ENCODE measurements at regions not wholly inside any gene's neighbourhood (a gene's known extent, or its start where the extent isn't known, plus 50 kb on each side); places are given as distances from the start of the nearest gene placed in this dataset.

GRCh38 chr17:71337938-71338337 is 782.9 kb upstream of the SOX9 start:
- in situ Hi-C loops (cut with HindIII; ENCODE audit: low pct_ligation_motif_present, low pct_unique_long_range_greater_than_20kb, low sequenced_read_pairs), result no loop called here
- no peak for DNase-seq

DNA sequence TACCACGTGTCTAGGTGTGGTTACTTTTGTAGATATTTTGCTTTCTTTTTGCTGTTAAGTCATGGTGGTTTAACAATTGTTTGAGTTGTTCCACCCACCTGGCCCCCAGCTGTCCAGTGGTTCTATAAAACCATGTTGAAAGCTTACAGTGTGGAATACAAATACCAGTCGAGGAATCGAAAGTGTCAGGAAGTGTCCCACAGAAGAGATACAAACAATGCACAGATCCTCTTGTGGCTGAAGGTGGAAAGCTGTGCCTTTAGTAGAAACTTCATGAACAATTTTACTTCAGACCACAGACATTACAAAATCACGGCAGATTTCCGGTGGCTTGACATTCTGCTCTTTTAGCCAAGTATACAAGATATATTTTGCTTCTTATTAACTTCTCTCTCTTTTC is 782.4 kb upstream of the SOX9 start:
- in situ Hi-C loops (cut with HindIII; ENCODE audit: low pct_ligation_motif_present, low pct_unique_long_range_greater_than_20kb, low sequenced_read_pairs), result no loop called here
- DNase-seq, result no peak

- in situ Hi-C loops (cut with HindIII; ENCODE audit: low pct_ligation_motif_present, low pct_unique_long_range_greater_than_20kb, low sequenced_read_pairs), result no loop called here
- DNase-seq, result no peak
Observed at GRCh38 chr17:71339206-71339605, 781.6 kb upstream of the SOX9 start.

DNA sequence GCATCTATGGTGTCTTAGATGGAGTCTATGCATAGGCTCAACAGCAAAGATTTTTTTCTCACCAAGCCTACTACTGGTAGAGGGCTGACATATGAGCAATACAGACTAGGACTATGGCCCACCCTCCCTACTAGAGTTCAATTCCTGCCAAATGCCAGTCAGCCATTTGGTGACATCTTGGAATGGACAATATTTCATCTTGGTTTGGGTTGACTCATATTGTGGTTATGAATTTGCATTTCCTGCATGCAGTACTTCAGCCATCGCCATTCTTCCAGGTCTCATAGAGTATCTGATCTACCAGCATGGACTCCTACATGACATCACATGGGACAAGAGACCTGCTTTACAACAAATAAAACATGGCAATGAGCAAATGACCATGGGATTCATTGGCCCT is 778.1 kb upstream of the SOX9 start:
- no peak for DNase-seq

DNA sequence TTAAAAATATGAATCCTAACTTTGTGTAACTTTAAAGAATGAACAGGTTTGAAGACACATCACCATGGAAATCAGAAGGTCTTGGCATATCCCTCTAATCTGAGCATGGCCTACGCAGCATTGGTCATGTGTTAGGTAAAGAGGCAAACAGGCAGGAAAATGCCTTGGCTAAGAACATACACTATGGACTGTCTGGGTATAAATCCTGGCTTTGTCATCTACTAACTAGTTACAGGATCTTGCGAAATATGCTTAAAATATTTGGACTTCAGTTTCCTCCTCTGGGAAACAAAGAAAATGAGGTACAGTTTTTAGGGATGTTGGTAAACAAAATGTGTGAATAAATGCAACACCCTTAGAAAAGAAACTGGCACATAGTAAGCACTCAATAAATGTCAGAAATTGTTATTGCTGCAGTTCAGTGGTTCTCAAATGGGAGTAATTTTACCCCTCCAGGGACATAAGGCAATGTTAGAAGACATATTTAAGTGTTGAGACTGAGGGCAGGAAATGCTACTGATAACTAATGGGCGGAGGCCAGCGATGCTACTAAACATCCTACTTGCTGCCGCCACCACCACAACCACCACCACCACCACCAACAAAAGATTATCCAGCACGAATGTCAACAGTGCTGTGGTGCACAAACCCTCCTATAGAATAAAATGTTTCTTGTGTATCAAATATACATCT is 770.8 kb upstream of the SOX9 start:
- DNase-seq, result no peak
- in situ Hi-C loops (cut with HindIII; ENCODE audit: low pct_ligation_motif_present, low pct_unique_long_range_greater_than_20kb, low sequenced_read_pairs), result no loop called here

More for the DNA sequence above, 778.1 kb upstream of the SOX9 start:
- in situ Hi-C loops (cut with HindIII; ENCODE audit: low pct_ligation_motif_present, low pct_unique_long_range_greater_than_20kb, low sequenced_read_pairs), result no loop called here

DNA sequence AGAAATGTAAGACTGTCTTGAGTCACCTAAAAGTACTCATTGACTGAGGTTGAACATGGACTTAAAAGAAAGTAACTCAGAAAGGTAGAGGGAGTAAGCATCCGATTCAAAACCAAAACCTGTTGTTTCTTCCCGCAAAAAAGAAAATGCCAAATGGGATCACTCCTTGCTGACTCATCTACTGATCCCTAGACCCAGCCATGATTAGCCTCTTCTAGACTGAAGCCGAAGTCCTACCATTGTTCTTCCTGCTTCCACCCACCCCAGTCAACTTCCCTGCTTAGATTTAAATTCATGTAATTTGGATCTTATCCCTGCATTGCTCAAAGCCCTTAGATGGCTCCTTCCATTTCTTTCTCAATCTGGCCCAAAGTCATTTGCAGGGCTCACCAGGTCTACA is 760.5 kb upstream of the SOX9 start:
- in situ Hi-C loops (cut with HindIII; ENCODE audit: low pct_ligation_motif_present, low pct_unique_long_range_greater_than_20kb, low sequenced_read_pairs), result no loop called here
- DNase-seq, result no peak

- in situ Hi-C loops (cut with HindIII; ENCODE audit: low pct_ligation_motif_present, low pct_unique_long_range_greater_than_20kb, low sequenced_read_pairs), result no loop called here
- no peak for DNase-seq
Observed at GRCh38 chr17:71361656-71362450, 759.0 kb upstream of the SOX9 start.

DNA sequence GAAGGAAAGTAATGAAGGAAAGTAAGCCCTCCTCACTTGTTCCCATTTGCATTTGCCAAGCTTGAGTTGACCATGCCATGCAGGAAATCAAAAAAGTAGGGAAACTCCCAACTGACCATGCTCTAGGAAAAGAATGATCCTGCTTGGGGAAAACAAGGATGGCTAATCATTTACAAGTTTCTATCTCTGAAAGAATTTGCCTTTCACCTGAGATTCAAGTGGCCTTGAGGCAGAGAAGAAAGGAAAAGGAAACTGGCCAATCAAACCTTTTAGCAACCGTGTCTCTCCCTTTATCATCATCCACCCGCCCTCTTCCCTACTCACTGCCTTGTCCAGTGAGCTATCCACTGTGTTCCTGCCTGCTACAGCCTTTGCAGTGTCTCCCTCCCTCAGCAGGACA is 757.2 kb upstream of the SOX9 start:
- no peak for DNase-seq
- in situ Hi-C loops (cut with HindIII; ENCODE audit: low pct_ligation_motif_present, low pct_unique_long_range_greater_than_20kb, low sequenced_read_pairs), result no loop called here

- in situ Hi-C loops (cut with HindIII; ENCODE audit: low pct_ligation_motif_present, low pct_unique_long_range_greater_than_20kb, low sequenced_read_pairs), result no loop called here
- DNase-seq, result no peak
Observed at GRCh38 chr17:71371809-71372208, 749.0 kb upstream of the SOX9 start.

DNA sequence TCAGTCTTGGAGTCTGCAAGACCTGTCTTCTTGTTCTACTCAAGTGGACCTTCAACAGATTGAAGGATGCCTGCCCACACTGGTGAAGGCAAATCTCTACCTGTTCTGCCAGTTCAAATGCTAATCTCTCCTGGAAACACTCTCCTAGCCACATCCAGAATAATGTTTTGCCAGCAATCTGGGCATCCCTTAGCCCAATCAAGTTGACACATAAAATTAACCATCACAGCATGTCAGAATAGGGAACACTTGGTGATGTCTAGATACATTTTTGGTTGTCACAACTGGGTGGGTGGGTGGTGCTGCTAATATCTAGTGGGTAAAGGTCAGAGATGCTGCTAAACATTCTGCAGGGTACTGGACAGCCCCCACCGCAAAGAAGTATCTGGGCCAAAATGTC is 744.9 kb upstream of the SOX9 start:
- no peak for DNase-seq
- in situ Hi-C loops (cut with HindIII; ENCODE audit: low pct_ligation_motif_present, low pct_unique_long_range_greater_than_20kb, low sequenced_read_pairs), result no loop called here

DNA sequence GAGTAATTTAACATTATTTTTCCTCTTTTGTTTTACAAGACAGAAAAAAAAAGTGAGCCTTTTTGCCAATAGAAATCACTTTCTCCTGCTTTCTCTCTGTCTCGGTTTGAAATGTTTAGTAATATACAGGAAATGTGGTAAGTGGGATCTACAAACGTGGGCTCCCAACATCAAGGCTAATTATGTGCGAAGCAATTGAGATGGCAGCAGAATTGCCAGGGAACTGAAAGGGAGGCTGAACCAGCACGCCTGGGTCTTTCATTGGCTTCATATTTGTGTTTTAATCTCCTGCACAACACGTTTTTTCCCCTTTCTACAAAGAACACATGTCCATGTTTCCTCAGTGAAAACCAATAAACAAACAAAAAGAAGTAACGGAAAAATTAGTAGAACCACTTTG is 743.9 kb upstream of the SOX9 start:
- in situ Hi-C loops (cut with HindIII; ENCODE audit: low pct_ligation_motif_present, low pct_unique_long_range_greater_than_20kb, low sequenced_read_pairs), result no loop called here
- DNase-seq, result no peak

- in situ Hi-C loops (cut with HindIII; ENCODE audit: low pct_ligation_motif_present, low pct_unique_long_range_greater_than_20kb, low sequenced_read_pairs), result no loop called here
- no peak for DNase-seq
Observed at GRCh38 chr17:71378036-71378435, 742.8 kb upstream of the SOX9 start.

DNA sequence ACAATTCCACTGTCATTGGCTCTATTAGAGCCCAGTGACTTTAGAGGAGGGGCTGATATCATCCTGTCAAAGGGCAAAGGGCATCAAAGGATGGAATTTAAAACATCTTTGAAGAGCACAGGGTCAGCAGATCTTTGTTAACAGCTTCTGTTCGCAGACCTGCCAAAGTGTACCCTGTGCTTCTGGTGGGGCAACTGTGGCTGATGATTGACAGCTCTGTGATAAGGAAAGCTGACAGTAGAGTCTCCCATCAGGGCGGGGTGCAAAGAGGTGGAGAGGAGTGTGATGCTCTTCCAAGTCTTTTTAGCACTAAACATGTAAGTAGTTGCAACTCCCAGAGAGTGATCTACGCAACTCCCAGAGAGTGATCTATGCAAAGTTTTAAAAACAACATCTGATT is 742.1 kb upstream of the SOX9 start:
- in situ Hi-C loops (cut with HindIII; ENCODE audit: low pct_ligation_motif_present, low pct_unique_long_range_greater_than_20kb, low sequenced_read_pairs), result no loop called here
- no peak for DNase-seq

- no peak for DNase-seq
- in situ Hi-C loops (cut with HindIII; ENCODE audit: low pct_ligation_motif_present, low pct_unique_long_range_greater_than_20kb, low sequenced_read_pairs), result no loop called here
Observed at GRCh38 chr17:71379512-71379911, 741.3 kb upstream of the SOX9 start.

GRCh38 chr17:71380535-71380934 is 740.3 kb upstream of the SOX9 start:
- in situ Hi-C loops (cut with HindIII; ENCODE audit: low pct_ligation_motif_present, low pct_unique_long_range_greater_than_20kb, low sequenced_read_pairs), result no loop called here
- DNase-seq, result no peak

DNA sequence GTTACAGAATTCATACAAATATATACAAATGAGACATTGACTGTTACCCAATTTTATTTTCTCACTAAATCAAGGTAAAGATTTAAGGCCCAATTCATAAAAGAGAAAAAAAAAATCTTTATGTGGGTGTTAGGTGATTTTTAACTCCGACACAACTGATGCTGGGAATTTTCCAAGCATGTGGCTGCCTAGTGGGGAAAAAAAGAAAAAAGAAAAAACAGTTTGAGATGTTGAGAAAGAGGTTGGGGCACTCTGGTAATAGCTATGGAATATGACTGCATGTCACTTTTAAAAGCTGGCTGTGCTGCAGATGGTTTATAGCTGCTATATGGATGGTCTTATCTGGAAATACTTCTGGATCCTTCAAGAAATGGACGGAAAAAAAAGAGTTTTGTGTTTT is 739.9 kb upstream of the SOX9 start:
- in situ Hi-C loops (cut with HindIII; ENCODE audit: low pct_ligation_motif_present, low pct_unique_long_range_greater_than_20kb, low sequenced_read_pairs), result no loop called here
- DNase-seq, result no peak

DNA sequence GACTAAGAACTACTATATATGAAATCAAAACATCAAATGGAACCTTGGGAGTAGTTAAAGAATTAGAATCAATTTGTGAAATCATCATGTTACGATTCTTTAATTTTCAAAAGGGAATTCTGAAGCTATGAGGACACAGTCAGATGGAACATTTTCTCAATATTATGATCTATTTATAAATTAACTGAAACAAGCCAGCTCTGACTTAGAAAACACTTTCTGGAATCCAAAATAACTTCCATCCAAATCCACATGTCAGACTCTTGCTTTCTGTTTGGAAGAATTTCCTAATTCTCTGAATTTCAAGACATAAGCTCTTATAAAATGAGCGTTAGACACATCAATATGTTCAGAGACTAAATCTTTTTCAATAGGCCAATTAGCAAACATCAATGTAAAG is 737.7 kb upstream of the SOX9 start:
- in situ Hi-C loops (cut with HindIII; ENCODE audit: low pct_ligation_motif_present, low pct_unique_long_range_greater_than_20kb, low sequenced_read_pairs), result no loop called here
- DNase-seq, result no peak

GRCh38 chr17:71387456-71387855 is 733.4 kb upstream of the SOX9 start:
- DNase-seq, result no peak
- in situ Hi-C loops (cut with HindIII; ENCODE audit: low pct_ligation_motif_present, low pct_unique_long_range_greater_than_20kb, low sequenced_read_pairs), result no loop called here

DNA sequence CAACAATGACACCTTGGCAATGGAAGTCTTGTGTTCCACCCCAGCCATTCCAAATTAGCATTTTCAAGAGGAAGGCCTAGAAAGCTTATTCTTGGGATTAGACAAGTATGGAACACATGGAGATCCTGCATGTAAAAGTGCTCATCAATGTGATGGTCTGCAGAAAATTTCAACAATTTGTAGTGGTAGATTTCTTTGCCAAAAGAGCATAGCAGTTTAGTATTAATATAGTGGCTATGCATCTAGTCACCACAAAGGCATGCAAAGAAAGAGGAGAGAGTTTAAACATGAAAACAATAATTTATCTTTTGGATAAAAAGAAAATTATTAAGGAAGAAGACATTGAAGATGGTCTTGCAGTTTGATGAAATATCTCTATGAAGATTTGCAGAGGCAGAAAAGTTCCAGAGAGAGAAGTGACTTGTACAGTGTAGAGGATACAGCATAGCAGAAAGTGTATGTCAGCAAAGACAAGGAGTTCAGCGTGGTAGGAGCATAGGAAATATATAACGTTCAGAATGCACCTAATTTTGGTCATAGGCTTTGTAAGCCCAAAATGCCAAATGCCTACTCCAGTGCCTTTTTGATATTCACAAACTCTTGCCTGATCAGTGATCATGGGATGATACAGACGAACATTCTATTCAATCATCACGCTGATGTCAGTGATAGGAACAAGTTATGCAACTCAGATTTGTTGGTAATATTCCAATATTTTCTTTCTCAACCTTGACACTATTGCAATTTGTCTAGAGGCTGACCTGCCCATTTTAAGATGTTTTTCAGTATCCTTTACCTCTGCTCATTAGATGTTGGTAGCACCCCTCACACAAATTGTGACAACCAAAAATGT is 727.9 kb upstream of the SOX9 start:
- in situ Hi-C loops (cut with HindIII; ENCODE audit: low pct_ligation_motif_present, low pct_unique_long_range_greater_than_20kb, low sequenced_read_pairs), result no loop called here
- peak; percentile 43 for DNase-seq
